ENCODE measurements at regions not wholly inside any gene's neighbourhood (a gene's known extent, or its start where the extent isn't known, plus 50 kb on each side); places are given as distances from the start of the nearest gene placed in this dataset.

GRCh38 chr13:82749551-82749950 is 1132.7 kb downstream of the SLITRK1 start:
- H3K36me3 ChIP-seq (replicated peaks in 1 of 2), result no peaks in the 10 kb centered on the region
- peaks cover 0 to 4% (median 0%) of the 10 kb centered on the region in 3 donors for H3K9me3 ChIP-seq (replicated peaks in 1 of 3)
- TF ChIP-seq POLR2A (IDR thresholded peaks at IDR 0.05), result no peak
- TF ChIP-seq CTCF (IDR thresholded peaks at IDR 0.05), result no peak
- 75 to 81% (median 77%) methylated on average over 3 of the region's 3 CpGs for WGBS, 4 donors
- H3K27ac ChIP-seq, result no peak overlapping the region
- intact Hi-C loops (cut with DNase I), result no loop called here
- DNase-seq, result no peak
- no peaks in the 10 kb centered on the region for H3K27me3 ChIP-seq
- no peak overlapping the region for H3K4me3 ChIP-seq
- H3K4me1 ChIP-seq (replicated peaks in 1 of 2), result no peaks in the 10 kb centered on the region

DNA sequence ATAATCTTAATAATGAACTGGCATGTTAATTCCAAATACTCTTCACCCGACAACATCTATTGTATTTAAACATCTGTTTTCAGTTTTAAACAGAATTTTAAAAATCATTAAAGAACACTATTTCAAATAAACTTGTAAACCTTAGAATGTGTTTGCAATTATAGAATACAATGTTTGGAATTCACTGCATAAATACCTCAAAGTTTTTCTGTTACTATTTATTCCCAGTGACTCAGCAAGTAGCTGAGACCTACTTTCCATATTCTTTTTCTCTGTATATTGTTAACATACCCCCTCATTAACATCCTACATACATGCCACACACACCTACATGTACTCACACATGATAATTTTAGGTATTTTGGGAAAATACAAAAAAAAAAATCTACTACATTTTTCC is 1134.3 kb downstream of the SLITRK1 start:
- 57 to 78% (median 71%) methylated on average over 1 of the region's 1 CpG for WGBS, 4 donors
- Histone ChIP-seq H3K36me3 (replicated peaks in 1 of 2) (no peaks in the 10 kb centered on the region), H3K27me3 (no peaks in the 10 kb centered on the region), H3K9me3 (replicated peaks in 1 of 3) (peaks cover 0 to 4% (median 0%) of the 10 kb centered on the region in 3 donors), H3K4me1 (replicated peaks in 1 of 2) (no peaks in the 10 kb centered on the region), H3K4me3 (no peak overlapping the region), H3K27ac (no peak overlapping the region)
- intact Hi-C loops (cut with DNase I), result no loop called here
- DNase-seq, result no peak
- TF ChIP-seq POLR2A (IDR thresholded peaks at IDR 0.05), result no peak
- no peak for TF ChIP-seq CTCF (IDR thresholded peaks at IDR 0.05)

GRCh38 chr13:82747291-82747690 is 1135.0 kb downstream of the SLITRK1 start:
- intact Hi-C loops (cut with DNase I), result no loop called here
- TF ChIP-seq CTCF (IDR thresholded peaks at IDR 0.05) (no peak), POLR2A (IDR thresholded peaks at IDR 0.05) (no peak)

DNA sequence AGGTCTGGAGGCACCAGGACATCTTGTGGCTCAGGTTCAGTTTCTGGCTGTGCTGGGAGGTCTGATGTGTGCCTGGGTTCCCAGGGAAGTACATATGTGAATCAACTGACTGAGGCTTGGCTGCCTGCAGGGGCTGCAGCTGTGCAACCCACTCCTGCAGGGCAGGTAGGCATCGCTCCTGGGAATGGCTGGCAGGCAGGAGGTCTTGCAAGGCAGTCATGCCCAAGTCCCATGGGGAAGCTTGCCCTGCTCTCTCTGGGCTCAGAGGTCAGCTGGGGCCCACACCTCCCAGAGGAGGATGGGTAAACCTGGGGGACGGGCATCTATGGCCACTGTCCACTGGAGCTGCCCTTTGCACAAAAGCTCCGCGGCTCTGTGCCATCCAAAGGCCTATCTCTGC is 1141.8 kb downstream of the SLITRK1 start:
- Histone ChIP-seq H3K4me3 (no peak overlapping the region), H3K36me3 (replicated peaks in 1 of 2) (no peaks in the 10 kb centered on the region), H3K4me1 (replicated peaks in 1 of 2) (no peaks in the 10 kb centered on the region), H3K27me3 (no peaks in the 10 kb centered on the region), H3K27ac (no peak overlapping the region), H3K9me3 (replicated peaks in 1 of 3) (peaks cover 0 to 4% (median 0%) of the 10 kb centered on the region in 3 donors)
- intact Hi-C loops (cut with DNase I), result no loop called here
- no peak for TF ChIP-seq CTCF (IDR thresholded peaks at IDR 0.05)
- 83 to 90% methylated on average over 4 of the region's 4 CpGs; no CpG with 5 or more reads in 2 of the 4 donors for WGBS, 4 donors
- no peak for DNase-seq

More at GRCh38 chr13:82747291-82747690, 1135.0 kb downstream of the SLITRK1 start:
- WGBS, 4 donors, result 31 to 67% (median 35%) methylated on average over 1 of the region's 1 CpG
- Histone ChIP-seq H3K9me3 (replicated peaks in 1 of 3) (peaks cover 0 to 4% (median 0%) of the 10 kb centered on the region in 3 donors), H3K27ac (no peak overlapping the region), H3K27me3 (no peaks in the 10 kb centered on the region), H3K36me3 (replicated peaks in 1 of 2) (no peaks in the 10 kb centered on the region), H3K4me1 (replicated peaks in 1 of 2) (no peaks in the 10 kb centered on the region), H3K4me3 (no peak overlapping the region)
- no peak for DNase-seq
